ENCODE measurements at regions not wholly inside any gene's neighbourhood (a gene's known extent, or its start where the extent isn't known, plus 50 kb on each side); places are given as distances from the start of the nearest gene placed in this dataset.

DNA sequence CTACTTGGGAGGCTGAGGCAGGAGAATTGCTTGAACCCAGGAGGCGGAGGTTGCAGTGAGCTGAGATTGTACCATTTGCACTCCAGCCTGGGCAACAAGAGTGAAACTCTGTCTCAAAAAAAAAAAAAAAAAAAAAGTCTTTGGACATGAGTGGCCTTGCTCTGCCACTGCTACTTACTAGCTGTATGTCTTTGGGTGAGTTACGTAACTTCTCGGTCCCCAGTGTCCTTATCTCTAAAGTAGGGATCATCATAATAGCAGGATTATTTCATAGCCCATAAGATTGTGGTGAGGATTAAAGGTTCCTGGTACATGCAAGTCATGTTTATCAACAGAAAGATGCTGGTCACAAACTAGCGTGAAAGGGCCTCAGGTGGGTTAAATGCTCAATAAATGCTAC, 53.9 kb upstream of the HEPHL1 start:
- no peak for DNase-seq

GRCh38 chr11:93967944-93968343, 53.2 kb upstream of the HEPHL1 start:
- no peak for DNase-seq

DNA sequence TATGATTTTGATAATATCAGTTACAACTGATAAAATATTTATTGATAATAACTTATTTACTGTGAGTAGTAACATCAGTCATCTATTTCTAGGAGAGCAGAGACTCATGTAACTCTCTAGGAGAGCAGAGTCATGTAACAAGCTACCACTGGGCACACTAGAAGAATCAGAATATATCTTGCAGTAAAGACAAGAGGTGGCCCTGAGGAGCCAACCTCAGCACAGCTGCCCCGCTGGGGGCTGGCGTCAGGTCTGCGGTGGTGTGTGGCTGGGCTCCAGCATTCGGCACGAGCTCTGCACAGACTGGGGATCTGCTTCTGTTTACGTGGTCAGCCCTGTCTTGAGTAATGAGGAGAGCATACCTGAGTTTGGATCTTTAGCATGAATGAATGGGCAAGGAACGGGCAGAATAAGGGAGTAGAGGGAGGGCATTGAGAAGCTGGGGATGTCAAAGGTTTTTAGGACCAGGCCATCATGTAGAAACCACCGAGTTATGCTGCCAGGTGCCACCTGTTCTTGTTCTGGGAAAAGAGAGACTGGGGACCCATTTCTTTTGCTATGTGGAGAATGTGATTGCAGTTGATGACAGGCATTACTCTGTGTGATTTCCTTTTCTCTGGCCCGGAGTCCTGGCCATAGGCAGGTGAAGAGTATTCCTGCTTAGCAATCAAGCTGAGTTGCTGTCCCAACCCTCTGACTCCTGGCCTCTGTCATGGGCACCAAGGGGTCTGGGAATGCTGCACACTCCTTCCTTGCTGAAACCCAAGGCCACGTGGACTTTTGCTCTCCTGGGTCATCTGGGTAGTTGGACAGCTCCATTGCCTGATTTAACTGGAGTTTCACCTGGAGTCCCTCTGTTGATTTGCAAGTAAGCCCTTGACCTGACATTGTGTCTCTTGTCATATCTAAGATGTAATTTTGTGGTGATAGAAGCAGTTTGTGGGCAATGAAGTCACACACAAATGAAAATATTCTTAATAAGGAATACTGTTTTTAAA, 50.9 kb upstream of the HEPHL1 start:
- DNase-seq = no peak

Measured in NCI-H1930 (cell line).